B cell (primary cell): ENCODE measurements at regions not wholly inside any gene's neighbourhood (a gene's known extent, or its start where the extent isn't known, plus 50 kb on each side); places are given as distances from the start of the nearest gene placed in this dataset.

Source experiments
- ATAC-seq: fragments of 200-7000 bp; cut with Tn5 transposase; one replicate; pipeline ENCODE4 v1.10.0; 2021; ENCODE audit warnings: low read depth, mild to moderate bottlenecking, moderate number of reproducible peaks, moderate library complexity
- CTCF ChIA-PET: fragments of 350-600 bp; sonication (Branson Sonifier 250); formaldehyde crosslinking; loops from one replicate; lab custom pipeline; 2021; ENCODE audit warnings: antibody characterized with exemption, inconsistent platforms; lab: Charles Lee
- POLR2A ChIA-PET: fragments of 350-600 bp; sonication (Branson Sonifier 250); formaldehyde crosslinking; loops from one replicate; lab custom pipeline; 2021; ENCODE audit warnings: antibody characterized with exemption; lab: Charles Lee
- DNase-seq: peaks from one replicate; pipeline ENCODE4 v3.0.0; 2013
- H2AFZ ChIP-seq: 2 replicates; pipeline ENCODE4 v1.6.1; 2012; ENCODE audit warnings: mild to moderate bottlenecking, low read depth, low read length; ENCODE audit not compliant: insufficient read depth, poor library complexity, severe bottlenecking
- H3K27ac ChIP-seq, 2 donors: 1 replicate in 1 of 2; 2 replicates in 1 of 2; pipeline ENCODE4 v1.5.1; 2012 to 2013; ENCODE audit warnings: low read length in 2 of 2, mild to moderate bottlenecking in 2 of 2, moderate library complexity in 1 of 2
- H3K27me3 ChIP-seq, 4 experiments: fragments of 200-600 bp in 1 of 4; sonication (generic) in 1 of 4; replicated peaks in 1 of 4; 1 replicate in 2 of 4; 2 replicates in 2 of 4; pipeline versions ENCODE4 v1.6.1 to v1.7.0; 2013 to 2016; ENCODE audit warnings: low read length in 3 of 4, mild to moderate bottlenecking in 2 of 4, mixed read lengths in 1 of 4, moderate library complexity in 1 of 4; ENCODE audit not compliant: insufficient read depth in 4 of 4, control insufficient read depth in 3 of 4; ENCODE audit errors: control extremely low read depth in 1 of 4
- H3K36me3 ChIP-seq, 2 experiments: replicated peaks in 1 of 2; 1 replicate in 1 of 2; 2 replicates in 1 of 2; pipeline versions ENCODE4 v1.6.1 to v1.7.1; 2013; ENCODE audit warnings: low read length in 1 of 2; ENCODE audit not compliant: insufficient read depth in 2 of 2, control insufficient read depth in 1 of 2; ENCODE audit errors: control extremely low read depth in 1 of 2, extremely low read depth in 1 of 2
- H3K4me1 ChIP-seq, 2 donors: fragments of 200-600 bp in 1 of 2; sonication (generic) in 1 of 2; 1 replicate in 1 of 2; 2 replicates in 1 of 2; pipeline versions ENCODE4 v1.5.1 to v1.6.1; 2013 to 2017; ENCODE audit warnings: low read length in 2 of 2; ENCODE audit not compliant: control insufficient read depth in 2 of 2, insufficient read depth in 2 of 2
- H3K4me2 ChIP-seq: replicated peaks from 2 replicates; pipeline ENCODE3; 2012; ENCODE audit warnings: mild to moderate bottlenecking, low read depth, low read length; ENCODE audit not compliant: poor library complexity, severe bottlenecking
- H3K4me3 ChIP-seq, 5 experiments: fragments of 200-600 bp in 1 of 5; sonication (generic) in 1 of 5; 1 replicate in 3 of 5; 2 replicates in 2 of 5; pipeline versions ENCODE4 v1.5.1 to v1.7.0; 2011 to 2016; ENCODE audit warnings: low read length in 4 of 5, mild to moderate bottlenecking in 4 of 5, low read depth in 2 of 5, control low read depth in 1 of 5, moderate library complexity in 1 of 5; ENCODE audit not compliant: insufficient read depth in 1 of 5; ENCODE audit errors: control extremely low read depth in 1 of 5, extremely low read depth in 1 of 5
- H3K79me2 ChIP-seq: fragments of 200-600 bp; sonication (generic); one replicate; pipeline ENCODE4 v1.6.0; 2016; ENCODE audit warnings: low read length; ENCODE audit not compliant: control insufficient read depth, insufficient read depth
- H3K9ac ChIP-seq: fragments of 200-600 bp; sonication (generic); 2 replicates; pipeline ENCODE4 v1.6.1; 2017; ENCODE audit warnings: mild to moderate bottlenecking, low read length, moderate library complexity
- H3K9me3 ChIP-seq, 3 donors: one replicate each; pipeline versions ENCODE4 v1.6.1 to v1.7.1; 2013; ENCODE audit warnings: low read length in 2 of 3; ENCODE audit not compliant: control insufficient read depth in 2 of 3, insufficient read depth in 1 of 3; ENCODE audit errors: control extremely low read depth in 1 of 3
- H4K20me1 ChIP-seq: 2 replicates; pipeline ENCODE4 v1.6.0; 2012; ENCODE audit warnings: mild to moderate bottlenecking, low read length; ENCODE audit not compliant: insufficient read depth, control insufficient read depth, poor library complexity, severe bottlenecking
- H3K27ac Mint-ChIP-seq: one replicate; pipeline ENCODE4 v1.8.0; 2021; ENCODE audit warnings: mixed read lengths
- H3K27me3 Mint-ChIP-seq: one replicate; pipeline ENCODE4 v1.8.0; 2021; ENCODE audit warnings: mixed read lengths
- H3K4me1 Mint-ChIP-seq: one replicate; pipeline ENCODE4 v1.8.0; 2021; ENCODE audit warnings: mixed read lengths
- H3K4me3 Mint-ChIP-seq: one replicate; pipeline ENCODE4 v1.8.0; 2021; ENCODE audit warnings: mixed read lengths
- H3K9me3 Mint-ChIP-seq: one replicate; pipeline ENCODE4 v1.8.0; 2022; ENCODE audit warnings: mixed read lengths; ENCODE audit not compliant: insufficient read depth
- EZH2 ChIP-seq: IDR thresholded peaks from 2 replicates; pipeline ENCODE4 v1.6.1; 2012; ENCODE audit warnings: borderline replicate concordance, low read depth, mild to moderate bottlenecking, moderate library complexity, low read length; ENCODE audit not compliant: insufficient read depth, poor library complexity, severe bottlenecking
- WGBS: methylation state at CpG from one replicate; pipeline ENCODE4 v1.1.5; 2013; ENCODE audit warnings: missing lambda C conversion rate; ENCODE audit not compliant: insufficient coverage; 5-methylcytosine and 5-hydroxymethylcytosine counted together
- intact Hi-C: fragments of 100-400 bp; cut with micrococcal nuclease; formaldehyde crosslinking; loops from one replicate; pipeline ENCODE4 v1.10.0; 2022
- TF ChIP-seq, protein P1 (sequence below): fragments of 200-600 bp; IDR thresholded peaks from one replicate; pipeline ENCODE4 v1.8.0; 2022; ENCODE audit warnings: antibody characterized with exemption, mild to moderate bottlenecking

DNA sequence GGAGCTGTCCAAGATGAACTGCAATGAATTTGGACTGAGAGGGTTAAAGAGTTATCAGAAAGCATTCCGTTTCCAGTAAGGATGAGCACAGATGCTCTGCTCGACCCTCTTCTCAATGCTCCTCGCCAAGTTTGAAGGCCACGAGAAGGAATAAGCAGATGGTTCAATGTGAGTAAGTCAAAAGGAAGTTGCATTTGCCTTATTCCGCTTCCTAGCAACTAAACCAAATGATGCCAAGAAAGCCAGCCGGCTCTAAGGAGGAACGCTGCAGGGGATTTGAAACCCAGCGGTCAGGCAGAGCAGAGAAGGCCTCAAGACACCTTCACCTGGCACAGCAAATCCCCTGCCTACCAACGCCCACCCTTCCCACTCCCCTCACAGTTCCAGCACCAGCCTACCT is 52.1 kb upstream of the CNEP1R1 start:
- ATAC-seq: no peak

More for the DNA sequence above, 52.1 kb upstream of the CNEP1R1 start:
- 92% methylated on average over 8 of the region's 9 CpGs for WGBS
- DNase-seq: no peak
- no peak overlapping the region for H3K27ac ChIP-seq
- H3K9me3 Mint-ChIP-seq: no peaks in the 10 kb centered on the region
- H3K79me2 ChIP-seq: no peaks in the 10 kb centered on the region
- H2AFZ ChIP-seq: no peak overlapping the region
- H3K4me3 ChIP-seq: no peak overlapping the region
- no peaks in the 10 kb centered on the region for H3K4me1 Mint-ChIP-seq
- H4K20me1 ChIP-seq: no peaks in the 10 kb centered on the region
- H3K9me3 ChIP-seq: peaks cover 0 to 4% (median 0%) of the 10 kb centered on the region in 3 donors
- H3K36me3 ChIP-seq: no peaks in the 10 kb centered on the region
- H3K4me2 ChIP-seq: no peak overlapping the region
- no peak overlapping the region for H3K9ac ChIP-seq
- TF ChIP-seq, protein P1, sequence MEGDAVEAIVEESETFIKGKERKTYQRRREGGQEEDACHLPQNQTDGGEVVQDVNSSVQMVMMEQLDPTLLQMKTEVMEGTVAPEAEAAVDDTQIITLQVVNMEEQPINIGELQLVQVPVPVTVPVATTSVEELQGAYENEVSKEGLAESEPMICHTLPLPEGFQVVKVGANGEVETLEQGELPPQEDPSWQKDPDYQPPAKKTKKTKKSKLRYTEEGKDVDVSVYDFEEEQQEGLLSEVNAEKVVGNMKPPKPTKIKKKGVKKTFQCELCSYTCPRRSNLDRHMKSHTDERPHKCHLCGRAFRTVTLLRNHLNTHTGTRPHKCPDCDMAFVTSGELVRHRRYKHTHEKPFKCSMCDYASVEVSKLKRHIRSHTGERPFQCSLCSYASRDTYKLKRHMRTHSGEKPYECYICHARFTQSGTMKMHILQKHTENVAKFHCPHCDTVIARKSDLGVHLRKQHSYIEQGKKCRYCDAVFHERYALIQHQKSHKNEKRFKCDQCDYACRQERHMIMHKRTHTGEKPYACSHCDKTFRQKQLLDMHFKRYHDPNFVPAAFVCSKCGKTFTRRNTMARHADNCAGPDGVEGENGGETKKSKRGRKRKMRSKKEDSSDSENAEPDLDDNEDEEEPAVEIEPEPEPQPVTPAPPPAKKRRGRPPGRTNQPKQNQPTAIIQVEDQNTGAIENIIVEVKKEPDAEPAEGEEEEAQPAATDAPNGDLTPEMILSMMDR: no peak
- TF ChIP-seq EZH2: no peak
- H3K27me3 ChIP-seq: peaks cover 0 to 9% (median 1%) of the 10 kb centered on the region in 4 experiments
- H3K4me1 ChIP-seq: no peaks in the 10 kb centered on the region
- intact Hi-C loops: no loop called here
- ChIA-PET POLR2A (no interaction called here), CTCF (no interaction called here)
- H3K27ac Mint-ChIP-seq: no peak overlapping the region
- H3K4me3 Mint-ChIP-seq: no peak overlapping the region
- H3K27me3 Mint-ChIP-seq: peaks cover 38% of the 10 kb centered on the region
